ENCODE measurements at regions not wholly inside any gene's neighbourhood (a gene's known extent, or its start where the extent isn't known, plus 50 kb on each side); places are given as distances from the start of the nearest gene placed in this dataset.

DNA sequence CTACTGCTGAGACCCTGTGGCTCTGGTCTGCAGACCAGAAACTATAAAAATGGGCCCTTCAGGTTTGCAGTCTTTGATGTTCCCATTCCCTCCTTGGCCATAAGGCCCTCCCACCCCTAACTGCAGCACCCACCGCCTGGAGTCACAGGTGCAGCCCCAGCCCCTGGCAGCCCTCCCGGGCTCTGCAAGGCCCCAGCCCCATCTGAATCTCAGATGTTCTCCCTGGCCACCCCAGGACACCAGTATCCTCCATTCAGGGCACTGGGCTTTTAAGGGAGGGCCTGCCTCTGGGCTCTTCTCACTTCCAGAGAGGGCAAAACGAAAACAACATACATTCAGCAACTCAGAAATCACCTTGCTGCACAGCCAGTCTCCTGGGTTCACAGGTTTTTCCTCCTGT is 107.7 kb upstream of the RET start:
- 69% methylated on average over 3 of the region's 3 CpGs for WGBS (ENCODE audit: insufficient coverage)
- Histone ChIP-seq H3K27me3 (ENCODE audit: control insufficient read depth, insufficient read depth, low read length) (no peaks in the 10 kb centered on the region), H3K27ac (ENCODE audit: low read depth, low read length) (no peak overlapping the region), H3K4me3 (ENCODE audit: low read depth, low read length) (no peak overlapping the region), H3K4me1 (ENCODE audit: control insufficient read depth, insufficient read depth, low read length) (no peaks in the 10 kb centered on the region), H3K9me3 (ENCODE audit: control insufficient read depth, insufficient read depth, low read length) (no peaks in the 10 kb centered on the region), H3K36me3 (ENCODE audit: control insufficient read depth, insufficient read depth, low read length) (no peaks in the 10 kb centered on the region)
- no peak for DNase-seq (ENCODE audit: low read depth in 4 of 6, low spot score in 6 of 6)

DNA sequence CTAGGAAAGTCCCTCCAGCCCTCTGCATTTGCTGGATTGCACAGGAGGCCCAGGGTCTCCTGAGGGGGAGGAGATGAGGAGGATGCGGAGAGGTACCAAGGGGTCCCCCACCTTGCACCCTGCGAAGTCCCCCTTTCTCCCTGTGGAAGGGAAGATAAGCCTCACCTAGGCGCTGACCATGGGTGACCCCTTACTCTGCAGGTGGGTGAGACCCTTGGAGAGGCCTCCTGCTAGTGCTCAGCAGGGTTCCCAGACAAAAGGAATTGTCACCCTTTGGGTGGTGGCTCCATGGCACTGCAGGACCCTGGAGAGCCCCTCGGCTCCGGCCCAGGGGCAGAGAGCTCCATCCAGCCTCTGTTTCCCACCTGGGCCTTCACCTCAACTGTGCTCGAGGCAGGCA is 107.0 kb upstream of the RET start:
- no peak overlapping the region for H3K27ac ChIP-seq (ENCODE audit: low read depth, low read length)
- no peak overlapping the region for H3K4me3 ChIP-seq (ENCODE audit: low read depth, low read length)
- no peaks in the 10 kb centered on the region for H3K27me3 ChIP-seq (ENCODE audit: control insufficient read depth, insufficient read depth, low read length)
- no peaks in the 10 kb centered on the region for H3K36me3 ChIP-seq (ENCODE audit: control insufficient read depth, insufficient read depth, low read length)
- H3K9me3 ChIP-seq (ENCODE audit: control insufficient read depth, insufficient read depth, low read length) = no peaks in the 10 kb centered on the region
- WGBS (ENCODE audit: insufficient coverage) = 91% methylated on average over 4 of the region's 6 CpGs
- H3K4me1 ChIP-seq (ENCODE audit: control insufficient read depth, insufficient read depth, low read length) = no peaks in the 10 kb centered on the region
- DNase-seq (ENCODE audit: low read depth in 4 of 6, low spot score in 6 of 6) = no peak

DNA sequence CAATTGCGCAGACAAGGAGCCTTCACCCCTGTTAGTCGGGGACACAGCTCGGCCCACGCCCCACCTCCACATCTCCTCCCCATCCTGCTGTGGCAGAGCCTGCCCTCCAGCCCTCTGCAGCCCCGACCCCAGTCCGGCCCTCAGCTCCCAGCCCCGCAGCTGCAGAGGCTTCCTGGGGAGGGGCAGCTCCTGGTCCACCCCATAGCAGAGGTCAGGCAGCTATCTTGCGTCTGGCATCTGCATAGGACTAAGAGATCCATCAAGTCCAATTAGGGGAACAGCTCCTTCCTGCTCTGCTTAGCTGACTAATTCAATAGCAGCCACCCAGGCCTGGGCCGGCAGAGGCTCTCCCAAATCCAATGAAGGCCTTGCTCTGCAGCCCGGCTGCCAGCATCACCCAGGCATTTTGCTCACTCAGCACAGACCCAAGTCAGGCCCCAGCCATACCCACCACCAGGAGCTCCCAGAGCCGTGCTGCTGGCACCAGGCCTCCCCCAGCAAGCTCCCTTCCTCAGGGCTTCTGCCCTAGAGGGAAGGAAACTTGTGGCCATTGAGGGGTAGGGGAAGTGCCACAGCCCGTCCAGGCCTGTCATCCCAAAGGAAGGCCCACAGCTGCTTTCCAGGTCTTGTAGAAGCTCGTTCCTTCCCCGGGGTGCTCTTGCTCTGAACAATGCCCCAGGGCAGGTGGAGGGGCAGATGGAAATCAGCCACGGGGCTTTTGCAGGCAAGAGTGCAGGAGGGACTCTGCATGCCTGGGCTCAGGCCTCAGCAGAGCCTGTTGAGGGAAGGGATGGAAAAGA is 106.2 kb upstream of the RET start:
- DNase-seq (ENCODE audit: low read depth in 4 of 6, low spot score in 6 of 6) = no peak
- Histone ChIP-seq H3K36me3 (ENCODE audit: control insufficient read depth, insufficient read depth, low read length) (no peaks in the 10 kb centered on the region), H3K27ac (ENCODE audit: low read depth, low read length) (no peak overlapping the region), H3K4me3 (ENCODE audit: low read depth, low read length) (no peak overlapping the region), H3K27me3 (ENCODE audit: control insufficient read depth, insufficient read depth, low read length) (no peaks in the 10 kb centered on the region), H3K4me1 (ENCODE audit: control insufficient read depth, insufficient read depth, low read length) (no peaks in the 10 kb centered on the region), H3K9me3 (ENCODE audit: control insufficient read depth, insufficient read depth, low read length) (no peaks in the 10 kb centered on the region)
- 85% methylated on average over 14 of the region's 15 CpGs for WGBS (ENCODE audit: insufficient coverage)

DNA sequence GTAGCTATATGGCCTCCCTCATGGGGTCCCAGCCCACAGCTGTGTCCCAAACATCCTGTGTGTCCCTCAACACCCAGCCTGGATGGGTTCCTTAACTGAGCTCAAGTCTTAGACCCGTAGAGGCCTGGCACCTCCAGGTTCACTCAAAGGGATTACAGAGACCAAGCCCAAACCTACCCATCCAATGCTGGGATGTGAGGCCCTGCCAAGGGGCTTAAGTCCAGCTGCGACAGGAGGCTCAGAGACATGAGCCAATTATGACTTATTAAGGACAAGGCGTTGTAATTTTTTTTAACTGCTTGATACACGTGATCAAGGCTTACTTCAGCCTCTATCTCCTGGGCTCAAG is 105.6 kb upstream of the RET start:
- H3K4me1 ChIP-seq (ENCODE audit: control insufficient read depth, insufficient read depth, low read length) = no peaks in the 10 kb centered on the region
- H3K4me3 ChIP-seq (ENCODE audit: low read depth, low read length) = no peak overlapping the region
- no peak for DNase-seq (ENCODE audit: low read depth in 4 of 6, low spot score in 6 of 6)
- H3K27ac ChIP-seq (ENCODE audit: low read depth, low read length) = no peak overlapping the region
- WGBS (ENCODE audit: insufficient coverage) = 88% methylated on average over 4 of the region's 4 CpGs
- no peaks in the 10 kb centered on the region for H3K36me3 ChIP-seq (ENCODE audit: control insufficient read depth, insufficient read depth, low read length)
- no peaks in the 10 kb centered on the region for H3K27me3 ChIP-seq (ENCODE audit: control insufficient read depth, insufficient read depth, low read length)
- no peaks in the 10 kb centered on the region for H3K9me3 ChIP-seq (ENCODE audit: control insufficient read depth, insufficient read depth, low read length)

DNA sequence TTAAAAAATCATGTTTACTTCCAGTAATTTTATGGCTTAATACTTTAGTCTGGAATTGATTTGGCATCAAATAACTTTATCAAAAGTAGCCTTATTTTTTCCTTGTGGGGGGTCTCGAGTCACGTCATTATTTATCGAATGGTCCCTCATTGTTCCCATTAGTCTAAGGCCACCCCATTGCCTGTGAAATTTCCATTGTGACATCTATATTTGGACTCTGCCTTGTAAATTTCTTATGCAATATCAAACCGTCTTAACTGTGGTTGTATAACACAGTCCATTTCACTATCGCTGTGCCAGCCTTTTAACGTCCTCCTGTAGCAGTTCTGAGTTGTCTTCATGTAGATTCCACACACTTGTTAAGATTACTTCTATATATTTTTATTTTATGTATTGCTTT is 103.9 kb upstream of the RET start:
- Histone ChIP-seq H3K4me1 (ENCODE audit: control insufficient read depth, insufficient read depth, low read length) (no peaks in the 10 kb centered on the region), H3K4me3 (ENCODE audit: low read depth, low read length) (no peak overlapping the region), H3K36me3 (ENCODE audit: control insufficient read depth, insufficient read depth, low read length) (no peaks in the 10 kb centered on the region), H3K27me3 (ENCODE audit: control insufficient read depth, insufficient read depth, low read length) (no peaks in the 10 kb centered on the region), H3K27ac (ENCODE audit: low read depth, low read length) (no peak overlapping the region), H3K9me3 (ENCODE audit: control insufficient read depth, insufficient read depth, low read length) (no peaks in the 10 kb centered on the region)
- WGBS (ENCODE audit: insufficient coverage) = 87% methylated on average over 3 of the region's 6 CpGs
- DNase-seq (ENCODE audit: low read depth in 4 of 6, low spot score in 6 of 6) = no peak

DNA sequence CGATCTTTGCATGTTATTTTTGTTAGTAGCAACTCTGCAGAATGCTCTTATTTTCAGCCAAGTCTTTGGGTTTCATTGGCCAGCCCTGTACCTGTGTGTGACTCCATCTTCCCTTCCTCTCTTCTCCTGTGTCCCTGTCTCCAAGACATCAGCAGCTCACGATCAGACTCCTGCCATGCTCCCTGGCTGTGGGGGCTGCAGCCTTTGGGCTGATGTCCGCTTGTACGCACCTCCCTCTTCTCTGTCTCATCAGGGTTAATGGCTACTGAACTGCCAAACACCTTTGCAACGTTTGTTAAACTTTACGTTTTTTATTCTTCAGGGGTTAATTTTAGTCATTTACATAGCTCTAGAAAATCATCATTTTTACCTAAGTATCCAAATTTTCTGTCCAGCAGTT is 103.5 kb upstream of the RET start:
- DNase-seq (ENCODE audit: low read depth in 4 of 6, low spot score in 6 of 6) = no peak
- Histone ChIP-seq H3K4me3 (ENCODE audit: low read depth, low read length) (no peak overlapping the region), H3K4me1 (ENCODE audit: control insufficient read depth, insufficient read depth, low read length) (no peaks in the 10 kb centered on the region), H3K27me3 (ENCODE audit: control insufficient read depth, insufficient read depth, low read length) (no peaks in the 10 kb centered on the region), H3K9me3 (ENCODE audit: control insufficient read depth, insufficient read depth, low read length) (no peaks in the 10 kb centered on the region), H3K36me3 (ENCODE audit: control insufficient read depth, insufficient read depth, low read length) (no peaks in the 10 kb centered on the region), H3K27ac (ENCODE audit: low read depth, low read length) (no peak overlapping the region)
- WGBS (ENCODE audit: insufficient coverage) = 76% methylated on average over 5 of the region's 6 CpGs

DNA sequence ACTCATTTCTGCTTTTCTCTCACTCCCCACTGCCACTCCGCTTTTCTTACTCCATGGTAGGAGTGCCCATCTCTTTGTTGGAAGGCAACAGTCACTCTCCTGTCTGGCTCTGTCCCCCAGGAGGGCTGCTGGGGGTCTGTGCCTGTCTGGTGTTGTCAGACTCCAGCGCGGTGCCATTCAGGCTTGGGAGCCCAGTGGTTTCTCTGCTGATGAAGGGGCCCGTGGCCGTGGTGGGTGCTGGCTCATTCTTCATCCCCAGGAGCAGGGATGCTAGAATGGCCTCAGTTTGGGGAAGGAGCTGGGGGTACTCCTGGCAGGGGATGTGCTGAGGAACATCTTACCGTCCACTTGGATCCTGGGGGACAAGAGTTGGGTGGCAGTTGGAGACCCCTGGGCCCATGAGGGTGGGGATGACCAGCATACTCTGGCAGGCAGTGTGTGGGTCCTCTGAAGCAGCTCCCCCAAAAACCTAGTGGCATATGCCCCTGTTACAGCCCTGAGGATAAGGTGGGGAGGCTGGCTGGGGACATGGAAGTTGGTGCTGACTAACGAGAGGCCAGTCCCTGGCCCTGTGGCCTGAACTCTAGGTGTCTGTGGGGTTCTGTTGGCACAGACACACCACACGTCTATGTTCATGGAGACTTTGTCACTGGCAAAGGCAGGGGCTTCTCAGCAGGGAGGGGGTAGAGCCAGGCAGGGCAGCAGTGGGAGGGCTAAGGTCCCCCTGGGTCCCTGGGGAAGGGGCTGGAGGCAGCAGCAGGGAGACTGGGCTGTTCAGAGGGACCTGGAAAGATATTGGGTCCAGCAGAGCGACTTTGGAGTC is 102.8 kb upstream of the RET start:
- Histone ChIP-seq H3K9me3 (ENCODE audit: control insufficient read depth, insufficient read depth, low read length) (no peaks in the 10 kb centered on the region), H3K36me3 (ENCODE audit: control insufficient read depth, insufficient read depth, low read length) (no peaks in the 10 kb centered on the region), H3K27me3 (ENCODE audit: control insufficient read depth, insufficient read depth, low read length) (no peaks in the 10 kb centered on the region), H3K27ac (ENCODE audit: low read depth, low read length) (no peak overlapping the region), H3K4me1 (ENCODE audit: control insufficient read depth, insufficient read depth, low read length) (peaks cover under 1% of the 10 kb centered on the region), H3K4me3 (ENCODE audit: low read depth, low read length) (no peak overlapping the region)
- 81% methylated on average over 6 of the region's 9 CpGs for WGBS (ENCODE audit: insufficient coverage)
- DNase-seq (ENCODE audit: low read depth in 4 of 6, low spot score in 6 of 6) = no peak

DNA sequence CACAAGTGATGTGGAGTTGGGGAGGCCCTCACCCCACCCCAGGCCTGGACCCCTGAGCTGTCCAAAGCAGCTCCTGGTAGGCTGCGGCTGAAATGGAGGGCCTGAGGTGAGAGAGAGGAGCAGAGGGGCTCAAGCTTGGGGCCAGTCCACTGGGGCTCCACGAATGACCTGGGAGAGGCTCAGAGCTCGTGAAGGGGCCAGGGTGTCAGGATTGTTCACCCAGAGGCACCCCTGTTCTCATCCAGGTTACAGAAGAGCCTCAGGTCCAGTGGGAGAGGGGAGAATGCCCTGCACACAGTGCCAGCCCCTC is 102.2 kb upstream of the RET start:
- peaks cover 6% of the 10 kb centered on the region for H3K4me1 ChIP-seq (ENCODE audit: control insufficient read depth, insufficient read depth, low read length)
- H3K27ac ChIP-seq (ENCODE audit: low read depth, low read length) = no peak overlapping the region
- no peaks in the 10 kb centered on the region for H3K36me3 ChIP-seq (ENCODE audit: control insufficient read depth, insufficient read depth, low read length)
- no peak overlapping the region for H3K4me3 ChIP-seq (ENCODE audit: low read depth, low read length)
- no peaks in the 10 kb centered on the region for H3K9me3 ChIP-seq (ENCODE audit: control insufficient read depth, insufficient read depth, low read length)
- DNase-seq (ENCODE audit: low read depth in 4 of 6, low spot score in 6 of 6) = no peak
- no peaks in the 10 kb centered on the region for H3K27me3 ChIP-seq (ENCODE audit: control insufficient read depth, insufficient read depth, low read length)
- 62% methylated on average over 3 of the region's 3 CpGs for WGBS (ENCODE audit: insufficient coverage)

DNA sequence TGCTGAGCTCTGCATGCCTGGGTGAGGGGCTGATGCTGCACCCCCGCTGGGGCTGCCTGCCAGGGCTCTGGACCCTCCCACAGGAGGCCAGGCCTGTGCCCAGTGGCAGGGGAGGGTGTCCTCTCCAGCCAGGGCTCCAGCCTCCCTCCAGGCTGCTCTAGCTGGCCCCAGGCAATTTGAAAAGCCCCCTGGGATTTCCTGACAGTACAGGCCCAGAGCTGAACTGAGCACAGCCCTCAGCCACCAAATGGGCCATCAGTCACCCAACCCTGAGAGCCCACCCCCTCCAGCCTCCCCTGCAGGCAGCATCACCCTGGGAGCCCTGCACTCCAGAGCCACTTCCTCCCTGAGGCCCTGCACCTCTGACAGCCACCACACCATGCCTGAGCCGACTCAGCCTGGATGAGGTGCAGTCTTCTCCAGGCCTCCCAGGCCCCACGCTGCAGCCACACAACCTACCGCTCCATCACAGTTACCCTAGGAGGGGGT is 101.8 kb upstream of the RET start:
- Histone ChIP-seq H3K27ac (ENCODE audit: low read depth, low read length) (no peak overlapping the region), H3K36me3 (ENCODE audit: control insufficient read depth, insufficient read depth, low read length) (no peaks in the 10 kb centered on the region), H3K27me3 (ENCODE audit: control insufficient read depth, insufficient read depth, low read length) (no peaks in the 10 kb centered on the region), H3K4me3 (ENCODE audit: low read depth, low read length) (no peak overlapping the region), H3K9me3 (ENCODE audit: control insufficient read depth, insufficient read depth, low read length) (no peaks in the 10 kb centered on the region), H3K4me1 (ENCODE audit: control insufficient read depth, insufficient read depth, low read length) (peaks cover 10% of the 10 kb centered on the region)
- DNase-seq (ENCODE audit: low read depth in 4 of 6, low spot score in 6 of 6) = no peak
- 64% methylated on average over 3 of the region's 4 CpGs for WGBS (ENCODE audit: insufficient coverage)

Measured in spinal cord (tissue), 9 donors.